Kasumi-1 (cell line): ENCODE measurements at regions not wholly inside any gene's neighbourhood (a gene's known extent, or its start where the extent isn't known, plus 50 kb on each side); places are given as distances from the start of the nearest gene placed in this dataset.
"Not testable (repeated sequence)": the region's sequence is repeated elsewhere in the genome, so short reads cannot be mapped to it uniquely, and the experiment has no call there.

ENCODE experiments used
- DNase-seq, 2 experiments: peaks; one replicate each; lab custom pipeline; 2025; lab: John Stamatoyannopoulos, UW

DNA sequence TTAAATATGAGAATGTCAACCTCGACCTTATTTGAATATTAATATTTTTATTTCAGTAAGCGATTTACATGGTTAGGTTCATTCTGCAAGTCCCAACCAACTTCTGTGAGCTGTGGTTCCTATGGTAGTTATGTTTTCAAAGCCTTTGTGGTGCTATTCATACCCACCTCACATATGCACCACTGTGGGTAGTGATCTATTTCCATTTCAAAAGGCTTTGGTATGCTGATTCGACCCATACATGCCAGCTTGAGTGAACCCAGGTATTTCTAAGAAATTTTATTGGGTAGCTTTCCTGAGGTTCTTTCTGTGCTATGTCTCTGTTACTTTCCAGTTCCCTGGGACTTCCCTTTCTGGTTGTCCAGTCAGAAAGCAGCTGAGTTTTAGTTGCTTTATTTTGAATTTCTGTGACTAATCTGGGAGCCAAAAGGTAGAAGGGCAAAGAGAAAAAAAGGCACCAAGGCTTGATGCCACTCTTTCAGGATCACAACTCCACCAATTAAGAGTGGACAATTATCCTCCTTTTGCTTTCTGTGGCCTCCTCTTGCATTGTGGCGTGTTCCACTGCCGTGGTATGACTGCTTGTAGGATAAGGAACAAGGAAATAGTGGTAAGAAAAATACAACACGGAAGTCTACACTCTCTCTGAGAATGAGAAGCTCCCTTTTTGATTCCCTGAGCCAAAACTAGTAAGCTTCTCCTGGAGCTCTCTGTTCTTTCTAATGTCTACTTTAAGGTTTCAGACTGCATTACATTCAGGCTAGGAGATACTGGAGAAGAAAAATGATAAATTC is 729.1 kb downstream of the NOVA1 start:
- DNase-seq, result no peak

DNA sequence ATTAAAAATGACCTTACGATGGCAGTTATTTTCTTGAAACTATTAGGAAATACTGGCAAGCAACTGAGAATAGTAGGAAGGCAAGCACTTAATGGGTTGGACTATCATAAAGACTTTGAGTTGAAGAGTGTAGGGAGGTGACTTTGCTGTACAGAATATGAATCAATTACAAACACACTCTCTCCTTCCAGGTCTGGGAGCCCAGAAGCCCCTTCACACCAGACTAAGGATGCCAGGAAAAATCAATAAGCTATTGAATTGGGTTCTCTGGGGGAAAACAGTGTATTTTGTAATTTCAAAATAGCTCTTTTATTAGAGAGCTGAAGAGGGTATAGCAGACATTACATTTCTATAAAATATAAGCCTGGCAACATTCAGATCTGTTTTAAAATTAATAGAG is 736.4 kb downstream of the NOVA1 start:
- no peak for DNase-seq

GRCh38 chr14:25848601-25849000 is 749.2 kb downstream of the NOVA1 start:
- DNase-seq, result no peak

DNA sequence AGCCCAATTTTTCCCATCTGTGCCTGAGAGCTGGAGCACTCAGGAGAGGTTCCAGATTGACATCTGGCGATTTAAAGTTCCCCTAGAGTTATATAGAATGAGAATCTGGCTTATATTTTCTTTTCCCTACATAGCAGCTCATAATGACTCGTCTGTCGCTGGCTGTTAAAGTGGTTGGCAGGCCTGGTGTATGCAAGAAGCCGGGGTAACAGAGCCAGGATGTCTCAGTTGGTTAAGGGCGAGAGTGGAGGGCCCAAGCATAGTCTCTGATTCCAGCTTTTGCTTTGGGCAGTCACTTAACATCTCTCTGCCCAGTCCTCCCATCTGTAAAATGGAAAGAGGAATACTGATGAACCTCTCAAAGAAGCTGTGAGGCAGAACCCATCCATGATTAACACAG is 751.6 kb downstream of the NOVA1 start:
- DNase-seq, result no peak

DNA sequence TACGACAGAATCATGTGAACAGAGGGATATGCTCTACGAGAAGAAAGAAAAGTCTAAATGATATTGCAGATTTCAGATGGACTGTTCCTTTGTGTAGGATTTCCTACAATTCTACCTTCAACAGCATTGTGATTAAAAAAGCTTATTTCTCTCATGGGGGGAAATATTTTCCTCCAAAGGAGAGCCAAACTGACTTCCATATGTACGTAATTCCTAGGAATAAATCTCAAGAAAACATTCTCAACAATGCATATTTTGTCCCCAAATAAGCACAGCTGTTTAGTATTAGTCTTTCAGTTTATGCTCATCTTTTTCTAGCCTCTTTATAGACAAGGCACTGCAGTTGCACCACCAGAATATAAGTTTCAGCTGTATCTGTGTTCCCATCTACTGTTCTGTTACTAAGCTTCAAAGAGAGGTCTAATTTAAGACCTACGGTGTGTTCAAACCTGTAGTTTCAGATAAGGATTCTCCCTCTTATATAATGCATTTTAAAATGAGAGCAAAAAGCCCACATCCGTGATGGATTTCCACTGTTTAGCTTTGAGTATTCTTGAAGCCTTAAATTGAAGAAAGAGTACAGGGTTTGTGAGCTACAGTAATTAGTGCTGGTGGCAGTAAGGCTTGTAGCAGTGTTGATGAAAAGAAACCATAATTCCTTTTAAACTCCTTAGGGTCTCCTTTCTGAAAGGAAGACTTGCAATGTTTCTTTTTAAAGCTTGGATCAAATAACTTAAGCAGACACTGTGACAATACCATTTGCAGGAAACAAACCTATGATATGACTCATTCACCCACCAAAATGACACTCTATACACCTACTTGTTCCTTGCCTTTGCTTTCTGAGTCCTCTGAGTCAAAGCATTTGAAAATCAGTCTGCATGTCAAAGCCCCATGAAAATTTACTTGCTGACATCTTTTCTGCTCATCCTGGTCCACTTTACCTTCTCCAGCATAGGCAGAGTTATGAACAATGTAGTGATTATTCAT is 754.1 kb downstream of the NOVA1 start:
- DNase-seq, result no peak

- no peak for DNase-seq
Observed at GRCh38 chr14:25841226-25841625, 756.6 kb downstream of the NOVA1 start.

- DNase-seq, result no peak
Observed at GRCh38 chr14:25837551-25837965, 760.3 kb downstream of the NOVA1 start.

- DNase-seq, result no peak
Observed at GRCh38 chr14:25836636-25837035, 761.2 kb downstream of the NOVA1 start.

DNA sequence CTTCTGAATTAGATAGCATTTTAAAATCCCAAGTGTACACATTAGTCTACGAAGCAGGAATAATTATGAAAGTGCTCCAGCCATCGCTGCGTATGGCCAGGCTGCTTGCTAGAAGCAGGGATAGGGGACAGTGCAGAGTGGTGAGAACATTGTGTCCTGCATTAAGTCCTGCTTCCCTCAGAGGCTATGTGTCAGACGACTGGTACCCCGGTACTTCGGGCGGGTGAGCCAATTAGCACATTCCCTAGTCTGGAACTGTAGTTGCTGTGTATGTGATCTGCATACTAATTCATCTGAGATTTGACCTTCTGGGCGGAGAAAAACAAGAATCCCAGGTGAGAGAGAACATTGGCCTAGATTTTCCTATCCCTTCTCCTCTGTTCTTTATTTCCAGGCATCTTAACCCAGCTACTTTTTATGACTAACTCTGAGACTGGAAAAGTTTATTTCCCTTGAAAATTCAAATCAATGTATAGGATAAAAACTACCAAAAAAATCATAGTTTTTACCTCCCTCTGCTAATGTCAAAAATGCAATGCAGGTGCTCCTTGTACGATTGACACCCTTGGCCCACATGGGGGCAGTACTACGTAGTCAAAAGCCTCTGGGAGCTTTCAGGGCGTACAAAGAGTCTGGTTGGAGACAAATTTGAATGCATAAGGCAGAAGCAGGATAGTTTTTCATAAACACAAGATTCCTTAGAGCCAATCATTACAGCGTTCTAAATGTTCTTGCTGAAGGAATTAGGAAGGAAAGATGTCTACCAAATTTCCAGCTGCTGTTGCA is 764.3 kb downstream of the NOVA1 start:
- DNase-seq, result peak; percentile 51 to 66

DNA sequence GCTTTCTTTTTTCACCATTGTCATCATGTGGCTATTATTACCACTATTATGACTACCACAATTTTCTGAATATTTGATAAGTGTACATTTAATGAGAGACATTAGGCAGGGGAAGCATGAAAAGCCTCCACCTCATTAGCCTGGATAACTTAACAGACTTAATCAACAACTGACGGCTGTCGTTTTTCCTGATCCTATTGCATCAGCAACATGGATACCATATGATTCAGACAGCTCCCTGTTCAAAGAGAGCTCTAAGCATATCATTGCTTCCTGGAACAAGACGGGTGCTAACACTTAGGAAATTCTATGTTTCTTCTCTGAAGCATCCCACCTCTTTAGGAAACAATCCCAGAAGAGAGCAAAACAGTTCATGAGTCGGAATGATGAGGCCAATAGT is 765.2 kb downstream of the NOVA1 start:
- DNase-seq, result no peak

DNA sequence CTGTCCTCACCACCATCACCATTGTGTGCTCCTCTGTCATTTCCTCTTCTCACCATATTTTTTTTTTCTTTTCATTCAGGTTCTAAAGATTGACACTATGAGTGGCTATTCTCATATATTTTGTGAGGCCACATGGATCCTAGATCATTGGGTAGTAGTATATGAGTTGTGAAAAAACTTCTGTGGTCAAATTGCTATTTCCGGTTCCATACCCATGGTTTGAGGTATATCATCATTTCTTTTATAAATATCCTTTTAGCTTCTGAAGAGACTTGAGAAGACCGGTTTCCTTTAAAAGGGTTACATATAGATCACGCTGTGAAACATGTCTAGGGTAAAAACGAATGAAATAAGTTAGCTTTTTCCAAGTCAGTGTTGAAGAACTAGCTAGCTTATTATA is 769.3 kb downstream of the NOVA1 start:
- no peak for DNase-seq

DNA sequence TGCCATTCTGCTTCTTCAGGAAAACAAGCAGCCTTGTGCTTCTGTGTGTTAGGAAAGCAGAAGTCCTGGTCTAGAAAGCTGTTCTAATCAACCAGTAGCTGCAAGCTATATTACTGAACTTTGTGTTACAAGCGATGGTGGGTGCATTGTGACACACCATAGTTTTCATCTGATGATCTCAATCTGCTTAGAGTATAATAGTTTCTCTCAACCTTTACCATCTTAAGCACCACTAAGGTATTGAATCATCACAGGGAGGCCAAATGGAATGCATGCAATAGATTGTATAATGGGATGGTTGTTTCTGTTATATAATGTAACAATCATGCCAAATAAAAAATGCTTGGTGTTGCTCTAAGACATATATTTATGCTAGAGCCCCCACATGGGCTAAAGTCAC is 771.7 kb downstream of the NOVA1 start:
- peak in 1 of 2 experiments; percentile 10 for DNase-seq

DNA sequence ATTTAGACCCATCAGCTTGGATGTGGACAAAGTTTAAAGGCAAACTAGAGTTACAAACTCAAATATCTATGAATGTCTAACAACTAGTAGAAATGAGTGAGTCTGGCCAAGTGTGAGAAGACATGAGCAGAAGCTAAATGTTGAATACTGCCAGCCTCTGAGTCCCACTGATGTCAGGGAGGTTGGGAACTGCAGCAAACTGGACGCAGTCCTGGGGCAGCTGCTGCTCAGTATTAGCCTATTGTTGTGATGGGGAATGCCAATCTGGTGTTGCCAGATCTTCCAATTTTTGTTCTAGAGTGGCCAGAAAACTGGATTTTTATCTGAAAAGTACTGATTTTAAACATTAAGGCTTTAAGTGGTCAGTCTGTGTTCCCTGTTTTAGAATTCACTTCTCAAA is 770.4 kb upstream of the STXBP6 start:
- no peak for DNase-seq

GRCh38 chr14:25814622-25815021 is 764.7 kb upstream of the STXBP6 start:
- DNase-seq, result not testable (repeated sequence)

DNA sequence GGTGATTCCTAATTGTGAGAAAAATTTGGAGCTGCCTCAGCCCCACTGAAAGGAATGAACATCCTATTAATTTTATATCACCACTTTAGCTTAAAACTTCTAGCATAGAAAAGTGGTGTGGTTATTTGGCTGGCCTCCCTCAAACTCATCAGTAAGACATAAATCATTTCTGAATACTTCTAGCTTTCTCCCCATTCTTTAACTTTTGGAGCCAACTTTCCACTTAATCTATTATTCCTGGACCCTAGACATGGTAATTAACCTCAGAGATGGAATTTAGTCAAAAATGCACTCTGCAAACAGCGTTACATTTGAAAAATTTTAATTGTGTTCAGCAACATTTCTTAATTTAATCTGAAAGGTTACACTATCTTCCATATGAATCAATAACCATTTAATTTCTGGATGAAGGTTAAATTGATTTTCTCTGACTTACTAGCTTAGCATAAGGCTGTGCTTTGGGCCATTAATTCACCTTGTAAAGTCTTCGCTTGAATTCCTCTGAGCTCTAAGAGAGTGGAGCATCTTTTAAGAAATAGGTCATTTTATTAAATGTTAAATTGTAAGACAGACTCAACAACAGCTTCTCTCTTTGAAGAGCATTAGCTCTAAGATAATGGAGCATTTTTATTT is 753.6 kb upstream of the STXBP6 start:
- DNase-seq, result no peak

GRCh38 chr14:25800841-25801240 is 750.9 kb upstream of the STXBP6 start:
- no peak for DNase-seq

DNA sequence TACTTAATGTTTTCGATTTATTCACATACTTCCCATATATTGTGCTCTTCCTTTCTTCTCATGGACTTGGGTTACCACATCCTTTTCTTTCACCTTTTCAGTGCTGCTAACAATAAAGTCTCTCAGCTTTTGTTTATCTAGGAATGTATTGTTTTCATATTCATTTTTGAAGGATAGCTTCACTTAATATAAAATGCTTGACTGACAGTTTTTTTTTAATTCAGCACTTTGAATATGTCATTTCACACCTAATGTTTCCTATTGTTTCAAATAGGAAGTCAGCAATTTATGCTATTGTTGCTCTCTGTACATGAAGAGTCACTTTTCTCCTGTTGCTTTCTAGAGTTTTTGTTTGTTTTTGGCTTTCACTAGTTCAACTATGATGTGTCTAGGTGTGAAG is 738.3 kb upstream of the STXBP6 start:
- no peak for DNase-seq

GRCh38 chr14:25765909-25766308 is 716.0 kb upstream of the STXBP6 start:
- DNase-seq, result no peak

GRCh38 chr14:25759920-25760655 is 710.1 kb upstream of the STXBP6 start:
- DNase-seq, result no peak

GRCh38 chr14:25759256-25759655 is 709.3 kb upstream of the STXBP6 start:
- no peak for DNase-seq

- no peak for DNase-seq
Observed at GRCh38 chr14:25757364-25757763, 707.4 kb upstream of the STXBP6 start.
